ENCODE measurements at regions not wholly inside any gene's neighbourhood (a gene's known extent, or its start where the extent isn't known, plus 50 kb on each side); places are given as distances from the start of the nearest gene placed in this dataset.
"Not testable (repeated sequence)": the region's sequence is repeated elsewhere in the genome, so short reads cannot be mapped to it uniquely, and the experiment has no call there.

GRCh38 chr5:12945477-12945876, 999.0 kb downstream of the DNAH5 start:
- not testable (repeated sequence) for TF ChIP-seq GATA1 (IDR thresholded peaks at IDR 0.05; ENCODE audit: low read depth, low read length); POLR2A (IDR thresholded peaks at IDR 0.05; ENCODE audit: low read length)
